Activated naive CD4-positive, alpha-beta T cell treated with anti-CD3 and anti-CD28 coated beads, Interleukin-2, amount 10 ng/mL, durations not matched to agents 7 days and 5 days (primary cell): ENCODE measurements at regions not wholly inside any gene's neighbourhood (a gene's known extent, or its start where the extent isn't known, plus 50 kb on each side); places are given as distances from the start of the nearest gene placed in this dataset.

Source experiments
- CTCF ChIA-PET: fragments of 350-600 bp; sonication (Branson Sonifier 250); formaldehyde crosslinking; loops from one replicate; lab custom pipeline; 2021; ENCODE audit warnings: antibody characterized with exemption; lab: Charles Lee
- DNase-seq: peaks from one replicate; pipeline ENCODE4 v3.0.0-alpha.2; 2020
- H3K27ac Mint-ChIP-seq: one replicate; pipeline ENCODE4 v1.8.0; 2021; ENCODE audit warnings: mild to moderate bottlenecking, moderate library complexity, mixed read lengths
- H3K27me3 Mint-ChIP-seq: one replicate; pipeline ENCODE4 v1.8.0; 2021; ENCODE audit warnings: mild to moderate bottlenecking, mixed read lengths
- H3K36me3 Mint-ChIP-seq: one replicate; pipeline ENCODE4 v1.8.0; 2021; ENCODE audit warnings: mixed read lengths
- H3K4me1 Mint-ChIP-seq: one replicate; pipeline ENCODE4 v1.8.0; 2021; ENCODE audit warnings: mixed read lengths
- H3K4me3 Mint-ChIP-seq: one replicate; pipeline ENCODE4 v1.8.0; 2021; ENCODE audit warnings: mild to moderate bottlenecking, moderate library complexity, mixed read lengths
- H3K9me3 Mint-ChIP-seq: one replicate; pipeline ENCODE4 v1.8.0; 2021; ENCODE audit warnings: mixed read lengths

GRCh38 chr4:157768419-157768818 is 404.4 kb downstream of the GASK1B start:
- H3K27ac Mint-ChIP-seq, result no peak overlapping the region
- DNase-seq, result no peak
- no peak overlapping the region for H3K4me3 Mint-ChIP-seq
- CTCF ChIA-PET, result no interaction called here
- H3K9me3 Mint-ChIP-seq, result no peaks in the 10 kb centered on the region
- no peaks in the 10 kb centered on the region for H3K27me3 Mint-ChIP-seq
- H3K36me3 Mint-ChIP-seq, result no peaks in the 10 kb centered on the region
- no peaks in the 10 kb centered on the region for H3K4me1 Mint-ChIP-seq

GRCh38 chr4:157763490-157763889 is 409.3 kb downstream of the GASK1B start:
- Mint-ChIP-seq H3K27me3 (no peaks in the 10 kb centered on the region), H3K36me3 (no peaks in the 10 kb centered on the region), H3K4me3 (no peak overlapping the region), H3K4me1 (no peaks in the 10 kb centered on the region), H3K27ac (no peak overlapping the region), H3K9me3 (no peaks in the 10 kb centered on the region)
- no peak for DNase-seq
- CTCF ChIA-PET, result no interaction called here

GRCh38 chr4:157754410-157754809 is 418.4 kb downstream of the GASK1B start:
- CTCF ChIA-PET, result no interaction called here
- Mint-ChIP-seq H3K27ac (no peak overlapping the region), H3K9me3 (peaks cover 3% of the 10 kb centered on the region), H3K27me3 (no peaks in the 10 kb centered on the region), H3K4me1 (no peaks in the 10 kb centered on the region), H3K36me3 (no peaks in the 10 kb centered on the region), H3K4me3 (no peak overlapping the region)
- no peak for DNase-seq

- Mint-ChIP-seq H3K4me1 (no peaks in the 10 kb centered on the region), H3K27ac (no peak overlapping the region), H3K9me3 (peaks cover 3% of the 10 kb centered on the region), H3K36me3 (no peaks in the 10 kb centered on the region), H3K4me3 (no peak overlapping the region), H3K27me3 (no peaks in the 10 kb centered on the region)
- no peak for DNase-seq
- CTCF ChIA-PET, result no interaction called here
Observed at GRCh38 chr4:157751631-157752030, 421.2 kb downstream of the GASK1B start.

GRCh38 chr4:157741642-157742041 is 431.2 kb downstream of the GASK1B start:
- no peaks in the 10 kb centered on the region for H3K36me3 Mint-ChIP-seq
- no peak overlapping the region for H3K27ac Mint-ChIP-seq
- CTCF ChIA-PET, result no interaction called here
- no peak overlapping the region for H3K4me3 Mint-ChIP-seq
- H3K27me3 Mint-ChIP-seq, result no peaks in the 10 kb centered on the region
- DNase-seq, result no peak
- no peaks in the 10 kb centered on the region for H3K4me1 Mint-ChIP-seq
- H3K9me3 Mint-ChIP-seq, result peaks cover 1% of the 10 kb centered on the region

- Mint-ChIP-seq H3K27me3 (no peaks in the 10 kb centered on the region), H3K36me3 (no peaks in the 10 kb centered on the region), H3K4me3 (no peak overlapping the region), H3K9me3 (no peaks in the 10 kb centered on the region), H3K4me1 (no peaks in the 10 kb centered on the region), H3K27ac (no peak overlapping the region)
- CTCF ChIA-PET, result no interaction called here
- DNase-seq, result no peak
Observed at GRCh38 chr4:157739242-157739641, 433.6 kb downstream of the GASK1B start.

- Mint-ChIP-seq H3K36me3 (no peaks in the 10 kb centered on the region), H3K27me3 (no peaks in the 10 kb centered on the region), H3K4me1 (no peaks in the 10 kb centered on the region), H3K9me3 (peaks cover 2% of the 10 kb centered on the region), H3K27ac (no peak overlapping the region), H3K4me3 (no peak overlapping the region)
- CTCF ChIA-PET, result no interaction called here
- DNase-seq, result no peak
Observed at GRCh38 chr4:157728215-157728614, 444.6 kb downstream of the GASK1B start.

GRCh38 chr4:157727163-157727562 is 445.7 kb downstream of the GASK1B start:
- no peak overlapping the region for H3K27ac Mint-ChIP-seq
- no peak for DNase-seq

GRCh38 chr4:157722146-157722545 is 450.7 kb downstream of the GASK1B start:
- no peak overlapping the region for H3K27ac Mint-ChIP-seq

More at GRCh38 chr4:157727163-157727562, 445.7 kb downstream of the GASK1B start:
- H3K4me1 Mint-ChIP-seq, result no peaks in the 10 kb centered on the region
- CTCF ChIA-PET, result no interaction called here
- H3K9me3 Mint-ChIP-seq, result peaks cover 2% of the 10 kb centered on the region
- no peaks in the 10 kb centered on the region for H3K36me3 Mint-ChIP-seq
- H3K27me3 Mint-ChIP-seq, result no peaks in the 10 kb centered on the region
- H3K4me3 Mint-ChIP-seq, result no peak overlapping the region

GRCh38 chr4:157713342-157713741 is 459.5 kb downstream of the GASK1B start:
- H3K9me3 Mint-ChIP-seq, result peaks cover 4% of the 10 kb centered on the region
- no peaks in the 10 kb centered on the region for H3K4me1 Mint-ChIP-seq
- CTCF ChIA-PET, result no interaction called here
- DNase-seq, result no peak
- no peak overlapping the region for H3K27ac Mint-ChIP-seq
- H3K4me3 Mint-ChIP-seq, result no peak overlapping the region
- no peaks in the 10 kb centered on the region for H3K27me3 Mint-ChIP-seq
- H3K36me3 Mint-ChIP-seq, result no peaks in the 10 kb centered on the region

More at GRCh38 chr4:157722146-157722545, 450.7 kb downstream of the GASK1B start:
- DNase-seq, result no peak
- Mint-ChIP-seq H3K9me3 (no peaks in the 10 kb centered on the region), H3K4me1 (no peaks in the 10 kb centered on the region), H3K4me3 (no peak overlapping the region), H3K27me3 (no peaks in the 10 kb centered on the region), H3K36me3 (no peaks in the 10 kb centered on the region)
- CTCF ChIA-PET, result no interaction called here

- H3K27ac Mint-ChIP-seq, result no peak overlapping the region
- CTCF ChIA-PET, result no interaction called here
- H3K27me3 Mint-ChIP-seq, result no peaks in the 10 kb centered on the region
- no peaks in the 10 kb centered on the region for H3K4me1 Mint-ChIP-seq
- DNase-seq, result no peak
- no peaks in the 10 kb centered on the region for H3K9me3 Mint-ChIP-seq
- no peaks in the 10 kb centered on the region for H3K36me3 Mint-ChIP-seq
- H3K4me3 Mint-ChIP-seq, result no peak overlapping the region
Observed at GRCh38 chr4:157706155-157706554, 466.7 kb downstream of the GASK1B start.

GRCh38 chr4:157702831-157703230 is 470.0 kb downstream of the GASK1B start:
- CTCF ChIA-PET, result no interaction called here
- no peaks in the 10 kb centered on the region for H3K36me3 Mint-ChIP-seq
- no peaks in the 10 kb centered on the region for H3K27me3 Mint-ChIP-seq
- no peak overlapping the region for H3K27ac Mint-ChIP-seq
- no peak overlapping the region for H3K4me3 Mint-ChIP-seq
- no peaks in the 10 kb centered on the region for H3K9me3 Mint-ChIP-seq
- DNase-seq, result no peak
- no peaks in the 10 kb centered on the region for H3K4me1 Mint-ChIP-seq

GRCh38 chr4:157701695-157701994 is 471.2 kb downstream of the GASK1B start:
- Mint-ChIP-seq H3K9me3 (no peaks in the 10 kb centered on the region), H3K4me3 (no peak overlapping the region), H3K27me3 (no peaks in the 10 kb centered on the region), H3K4me1 (no peaks in the 10 kb centered on the region), H3K36me3 (no peaks in the 10 kb centered on the region), H3K27ac (no peak overlapping the region)
- no peak for DNase-seq
- CTCF ChIA-PET, result no interaction called here

- no peak for DNase-seq
- H3K27me3 Mint-ChIP-seq, result no peaks in the 10 kb centered on the region
- H3K4me3 Mint-ChIP-seq, result no peak overlapping the region
Observed at GRCh38 chr4:157700898-157701694, 471.7 kb downstream of the GASK1B start.

GRCh38 chr4:157689476-157689875 is 468.9 kb downstream of the GRIA2 start:
- Mint-ChIP-seq H3K4me3 (no peak overlapping the region), H3K36me3 (no peaks in the 10 kb centered on the region), H3K4me1 (no peaks in the 10 kb centered on the region), H3K27me3 (no peaks in the 10 kb centered on the region), H3K27ac (no peak overlapping the region), H3K9me3 (peaks cover 5% of the 10 kb centered on the region)
- CTCF ChIA-PET, result no interaction called here
- DNase-seq, result no peak

More at GRCh38 chr4:157700898-157701694, 471.7 kb downstream of the GASK1B start:
- CTCF ChIA-PET, result interaction anchor here (0.6 kb wide), 1 partner anchor 1459 kb away, joined by 3 read pairs; no protein-coding TSS in a partner anchor
- H3K36me3 Mint-ChIP-seq, result no peaks in the 10 kb centered on the region
- no peaks in the 10 kb centered on the region for H3K9me3 Mint-ChIP-seq
- H3K4me1 Mint-ChIP-seq, result no peaks in the 10 kb centered on the region
- no peak overlapping the region for H3K27ac Mint-ChIP-seq
